NCI-H82 (cell line): ENCODE measurements at regions not wholly inside any gene's neighbourhood (a gene's known extent, or its start where the extent isn't known, plus 50 kb on each side); places are given as distances from the start of the nearest gene placed in this dataset.

ENCODE experiments used
- DNase-seq: peaks from one replicate; lab custom pipeline; 2025; lab: John Stamatoyannopoulos, UW

GRCh38 chr11:115927823-115928329 lies 423.7 kb upstream of the CADM1 start:
- no peak for DNase-seq

GRCh38 chr11:115926601-115927000 lies 422.4 kb upstream of the CADM1 start:
- DNase-seq: no peak

GRCh38 chr11:115926138-115926537 lies 421.9 kb upstream of the CADM1 start:
- DNase-seq: no peak

GRCh38 chr11:115925568-115926090 lies 421.4 kb upstream of the CADM1 start:
- no peak for DNase-seq

GRCh38 chr11:115924744-115925567 lies 420.7 kb upstream of the CADM1 start:
- peak; percentile 13 for DNase-seq

GRCh38 chr11:115922876-115923275 lies 418.7 kb upstream of the CADM1 start:
- DNase-seq: no peak

GRCh38 chr11:115921986-115922385 lies 417.8 kb upstream of the CADM1 start:
- DNase-seq: no peak

- no peak for DNase-seq
Measured at GRCh38 chr11:115921540-115921939, 417.3 kb upstream of the CADM1 start.

GRCh38 chr11:115920841-115921480 lies 416.7 kb upstream of the CADM1 start:
- DNase-seq: no peak

- DNase-seq: peak; percentile 8
Measured at GRCh38 chr11:115920092-115920461, 415.9 kb upstream of the CADM1 start.

- no peak for DNase-seq
Measured at GRCh38 chr11:115919341-115920091, 415.3 kb upstream of the CADM1 start.

- no peak for DNase-seq
Measured at GRCh38 chr11:115918576-115918975, 414.4 kb upstream of the CADM1 start.

GRCh38 chr11:115916608-115917007 lies 412.4 kb upstream of the CADM1 start:
- no peak for DNase-seq

GRCh38 chr11:115912484-115912945 lies 408.3 kb upstream of the CADM1 start:
- peak; percentile 43 for DNase-seq

- DNase-seq: peak; percentile 41
Measured at GRCh38 chr11:115911613-115912346, 407.6 kb upstream of the CADM1 start.

GRCh38 chr11:115910379-115910778 lies 406.2 kb upstream of the CADM1 start:
- no peak for DNase-seq

GRCh38 chr11:115906171-115906570 lies 402.0 kb upstream of the CADM1 start:
- peak; percentile 83 for DNase-seq

- DNase-seq: no peak
Measured at GRCh38 chr11:115905341-115906000, 401.3 kb upstream of the CADM1 start.

- no peak for DNase-seq
Measured at GRCh38 chr11:115903179-115903578, 399.0 kb upstream of the CADM1 start.

GRCh38 chr11:115901069-115901468 lies 396.9 kb upstream of the CADM1 start:
- DNase-seq: no peak

- no peak for DNase-seq
Measured at GRCh38 chr11:115900111-115900510, 395.9 kb upstream of the CADM1 start.
